Stomach (tissue), 4 donors: ENCODE measurements at regions not wholly inside any gene's neighbourhood (a gene's known extent, or its start where the extent isn't known, plus 50 kb on each side); places are given as distances from the start of the nearest gene placed in this dataset.

ENCODE experiments used
- POLR2A ChIP-seq, 4 donors: fragments of 450-650 bp; IDR thresholded peaks; one replicate each; pipeline ENCODE4 v1.6.1; 2016; ENCODE audit warnings: antibody characterized with exemption in 4 of 4, control low read depth in 2 of 4, mild to moderate bottlenecking in 1 of 4, moderate library complexity in 1 of 4
- TF ChIP-seq, protein P1 (sequence below), 7 experiments: fragments of 450-650 bp in 4 of 7; fragments of 200-600 bp in 3 of 7; sonication (generic) in 3 of 7; IDR thresholded peaks; one replicate each; pipeline ENCODE4 v1.5.1; 2016 to 2019; ENCODE audit warnings: antibody characterized with exemption in 7 of 7, control low read depth in 2 of 7, mild to moderate bottlenecking in 1 of 7

DNA sequence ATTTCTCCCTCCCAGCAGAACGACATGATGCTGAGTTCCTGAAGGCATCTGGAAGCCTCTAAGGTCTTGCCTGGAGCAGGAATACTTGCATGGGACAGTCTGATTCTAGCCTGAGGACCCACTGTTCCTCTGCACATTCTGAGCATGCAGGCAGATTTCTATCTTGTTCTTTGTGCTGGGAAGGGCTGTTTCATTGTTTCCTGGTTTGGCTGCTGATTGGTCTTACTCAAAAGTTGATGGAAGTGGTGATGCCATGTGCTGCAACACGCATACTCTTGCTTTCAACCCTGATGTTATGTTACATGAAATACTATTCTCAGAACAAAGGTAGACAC is 307.0 kb downstream of the GATA3 start:
- TF ChIP-seq POLR2A (IDR thresholded peaks at IDR 0.05) = no peak
- TF ChIP-seq, protein P1, sequence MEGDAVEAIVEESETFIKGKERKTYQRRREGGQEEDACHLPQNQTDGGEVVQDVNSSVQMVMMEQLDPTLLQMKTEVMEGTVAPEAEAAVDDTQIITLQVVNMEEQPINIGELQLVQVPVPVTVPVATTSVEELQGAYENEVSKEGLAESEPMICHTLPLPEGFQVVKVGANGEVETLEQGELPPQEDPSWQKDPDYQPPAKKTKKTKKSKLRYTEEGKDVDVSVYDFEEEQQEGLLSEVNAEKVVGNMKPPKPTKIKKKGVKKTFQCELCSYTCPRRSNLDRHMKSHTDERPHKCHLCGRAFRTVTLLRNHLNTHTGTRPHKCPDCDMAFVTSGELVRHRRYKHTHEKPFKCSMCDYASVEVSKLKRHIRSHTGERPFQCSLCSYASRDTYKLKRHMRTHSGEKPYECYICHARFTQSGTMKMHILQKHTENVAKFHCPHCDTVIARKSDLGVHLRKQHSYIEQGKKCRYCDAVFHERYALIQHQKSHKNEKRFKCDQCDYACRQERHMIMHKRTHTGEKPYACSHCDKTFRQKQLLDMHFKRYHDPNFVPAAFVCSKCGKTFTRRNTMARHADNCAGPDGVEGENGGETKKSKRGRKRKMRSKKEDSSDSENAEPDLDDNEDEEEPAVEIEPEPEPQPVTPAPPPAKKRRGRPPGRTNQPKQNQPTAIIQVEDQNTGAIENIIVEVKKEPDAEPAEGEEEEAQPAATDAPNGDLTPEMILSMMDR (IDR thresholded peaks at IDR 0.05) = no peak
